OCI-LY1 (cell line): ENCODE measurements at regions not wholly inside any gene's neighbourhood (a gene's known extent, or its start where the extent isn't known, plus 50 kb on each side); places are given as distances from the start of the nearest gene placed in this dataset.

Source experiments
- H2AFZ ChIP-seq: fragments of 200-600 bp; sonication (generic), shearing (Covaris generic); 2 replicates; pipeline ENCODE4 v1.6.0; 2014; ENCODE audit warnings: antibody characterized with exemption, mild to moderate bottlenecking, low read length
- H3F3A ChIP-seq: fragments of 200-600 bp; sonication (generic), shearing (Covaris generic); 2 replicates; pipeline ENCODE4 v1.6.0; 2014; ENCODE audit warnings: mild to moderate bottlenecking, antibody characterized with exemption, low read length, moderate library complexity; ENCODE audit not compliant: insufficient read depth
- H3K27ac ChIP-seq: fragments of 200-600 bp; sonication (generic); 2 replicates; pipeline ENCODE4 v1.5.1; 2014; ENCODE audit warnings: low read length, mixed run types, mild to moderate bottlenecking, low read depth; ENCODE audit not compliant: poor library complexity, severe bottlenecking
- H3K27me3 ChIP-seq: fragments of 200-600 bp; sonication (generic); 2 replicates; pipeline ENCODE4 v1.6.0; 2014; ENCODE audit warnings: antibody characterized with exemption, mild to moderate bottlenecking, low read length, moderate library complexity; ENCODE audit not compliant: insufficient read depth
- H3K36me3 ChIP-seq: fragments of 200-600 bp; sonication (generic); 2 replicates; pipeline ENCODE4 v1.6.1; 2014; ENCODE audit warnings: mild to moderate bottlenecking, antibody characterized with exemption, low read length, moderate library complexity, mixed read lengths; ENCODE audit not compliant: insufficient read depth
- H3K4me1 ChIP-seq: fragments of 200-600 bp; sonication (generic); 2 replicates; pipeline ENCODE4 v1.5.1; 2014; ENCODE audit warnings: mild to moderate bottlenecking, low read length, moderate library complexity; ENCODE audit not compliant: insufficient read depth, severe bottlenecking
- H3K4me2 ChIP-seq: fragments of 200-600 bp; sonication (generic), shearing (Covaris generic); 2 replicates; pipeline ENCODE4 v1.6.1; 2014; ENCODE audit warnings: low read length
- H3K4me3 ChIP-seq: fragments of 200-600 bp; sonication (generic); 2 replicates; pipeline ENCODE4 v1.5.1; 2014; ENCODE audit warnings: low read length, low read depth, mild to moderate bottlenecking, mixed read lengths; ENCODE audit not compliant: poor library complexity, severe bottlenecking
- H3K79me2 ChIP-seq: fragments of 200-600 bp; shearing (Covaris generic); 2 replicates; pipeline ENCODE4 v1.6.1; 2016; ENCODE audit warnings: mixed run types, low read length, mixed read lengths; ENCODE audit not compliant: insufficient read depth
- H3K9ac ChIP-seq: fragments of 200-600 bp; sonication (generic), shearing (Covaris generic); 2 replicates; pipeline ENCODE4 v1.6.1; 2014; ENCODE audit warnings: mild to moderate bottlenecking, low read length, mixed read lengths
- H3K9me2 ChIP-seq: fragments of 200-600 bp; sonication (generic), shearing (Covaris generic); 2 replicates; pipeline ENCODE4 v1.6.1; 2014; ENCODE audit warnings: low read depth, mild to moderate bottlenecking, low read length, mixed read lengths
- H3K9me3 ChIP-seq: fragments of 200-600 bp; shearing (Covaris generic); 2 replicates; pipeline ENCODE4 v1.6.1; 2014; ENCODE audit warnings: low read length, mixed read lengths
- H4K20me1 ChIP-seq: fragments of 200-600 bp; sonication (generic), shearing (Covaris generic); 2 replicates; pipeline ENCODE4 v1.6.0; 2016; ENCODE audit warnings: mild to moderate bottlenecking, low read length; ENCODE audit not compliant: insufficient read depth
- CTCF ChIP-seq: fragments of 200-600 bp; sonication (generic), shearing (Covaris generic); IDR thresholded peaks from 2 replicates; pipeline ENCODE4 v1.5.1; 2017; ENCODE audit warnings: mild to moderate bottlenecking, antibody characterized with exemption, low read length, moderate library complexity, mixed read lengths
- EZH2 ChIP-seq: fragments of 200-600 bp; sonication (generic), shearing (Covaris generic); IDR thresholded peaks from 2 replicates; pipeline ENCODE4 v1.8.0; 2017; ENCODE audit warnings: borderline replicate concordance, mixed run types, mild to moderate bottlenecking, antibody characterized with exemption, low read length, moderate library complexity, mixed read lengths

- H3K9me3 ChIP-seq: no peaks in the 10 kb centered on the region
- no peaks in the 10 kb centered on the region for H3K36me3 ChIP-seq
- H2AFZ ChIP-seq: no peak overlapping the region
- no peak overlapping the region for H3K4me3 ChIP-seq
- H3F3A ChIP-seq: no peaks in the 10 kb centered on the region
- H3K27ac ChIP-seq: no peak overlapping the region
- no peaks in the 10 kb centered on the region for H3K4me1 ChIP-seq
- TF ChIP-seq EZH2: no peak
- TF ChIP-seq CTCF: no peak
- H3K9me2 ChIP-seq: no peaks in the 10 kb centered on the region
- H3K9ac ChIP-seq: no peak overlapping the region
- no peaks in the 10 kb centered on the region for H3K79me2 ChIP-seq
- no peak overlapping the region for H3K4me2 ChIP-seq
- peaks cover 4% of the 10 kb centered on the region; the same call in 1 of the 2 replicates for H3K27me3 ChIP-seq
- H4K20me1 ChIP-seq: no peaks in the 10 kb centered on the region
These were observed 67.8 kb upstream of the LHX1 start for GRCh38 chr17:36869441-36869840.

- H2AFZ ChIP-seq: no peak overlapping the region
- no peaks in the 10 kb centered on the region for H3F3A ChIP-seq
- H4K20me1 ChIP-seq: no peaks in the 10 kb centered on the region
- no peak for TF ChIP-seq CTCF
- no peak for TF ChIP-seq EZH2
- no peaks in the 10 kb centered on the region for H3K4me1 ChIP-seq
- peaks cover 7% of the 10 kb centered on the region; the same call in 1 of the 2 replicates for H3K27me3 ChIP-seq
- no peak overlapping the region for H3K4me2 ChIP-seq
- no peaks in the 10 kb centered on the region for H3K9me3 ChIP-seq
- H3K36me3 ChIP-seq: no peaks in the 10 kb centered on the region
- no peak overlapping the region for H3K27ac ChIP-seq
- no peaks in the 10 kb centered on the region for H3K9me2 ChIP-seq
- no peak overlapping the region for H3K9ac ChIP-seq
- no peaks in the 10 kb centered on the region for H3K79me2 ChIP-seq
- no peak overlapping the region for H3K4me3 ChIP-seq
These were observed 67.2 kb upstream of the LHX1 start for GRCh38 chr17:36869856-36870719.

- H4K20me1 ChIP-seq: no peaks in the 10 kb centered on the region
- no peaks in the 10 kb centered on the region for H3K36me3 ChIP-seq
- H3K4me1 ChIP-seq: no peaks in the 10 kb centered on the region
- H3K4me2 ChIP-seq: no peak overlapping the region
- TF ChIP-seq CTCF: no peak
- TF ChIP-seq EZH2: no peak
- no peaks in the 10 kb centered on the region for H3K9me3 ChIP-seq
- no peaks in the 10 kb centered on the region for H3K9me2 ChIP-seq
- no peak overlapping the region for H3K4me3 ChIP-seq
- H3K27me3 ChIP-seq: peaks cover 7% of the 10 kb centered on the region; the same call in 1 of the 2 replicates
- no peak overlapping the region for H3K9ac ChIP-seq
- no peak overlapping the region for H3K27ac ChIP-seq
- H3K79me2 ChIP-seq: no peaks in the 10 kb centered on the region
- H3F3A ChIP-seq: no peaks in the 10 kb centered on the region
- H2AFZ ChIP-seq: no peak overlapping the region
These were observed 66.6 kb upstream of the LHX1 start for GRCh38 chr17:36870720-36870999.
